ENCODE measurements at regions not wholly inside any gene's neighbourhood (a gene's known extent, or its start where the extent isn't known, plus 50 kb on each side); places are given as distances from the start of the nearest gene placed in this dataset.
"Not testable (repeated sequence)": the region's sequence is repeated elsewhere in the genome, so short reads cannot be mapped to it uniquely, and the experiment has no call there.

- no peak for DNase-seq (ENCODE audit: low spot score)
Measured at GRCh38 chr6:141394125-141394536, 738.6 kb upstream of the GJE1 start.

GRCh38 chr6:141393405-141394124 lies 739.2 kb upstream of the GJE1 start:
- DNase-seq (ENCODE audit: low spot score): no peak

- not testable (repeated sequence) for DNase-seq (ENCODE audit: low spot score)
Measured at GRCh38 chr6:141391135-141391534, 741.6 kb upstream of the GJE1 start.

DNA sequence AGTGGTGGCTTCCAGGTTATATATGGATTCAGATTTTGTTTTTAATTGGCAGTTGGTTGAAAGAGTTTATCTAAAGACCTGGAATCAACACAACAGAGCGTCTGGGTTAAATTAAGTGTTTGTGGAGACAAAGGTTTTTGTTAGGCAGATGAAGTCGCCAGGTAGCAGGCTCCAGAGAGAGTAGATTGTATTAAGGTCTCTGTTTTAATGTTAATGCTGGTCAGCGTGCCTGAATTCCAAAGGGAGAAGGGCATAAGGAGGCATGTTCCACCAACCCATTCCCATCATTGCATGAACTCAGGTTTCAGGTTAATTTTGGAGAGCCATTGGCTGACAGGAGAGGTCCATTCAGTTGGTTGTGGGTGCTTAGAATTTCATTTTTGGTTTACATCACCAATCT lies 744.1 kb upstream of the GJE1 start:
- no peak for DNase-seq (ENCODE audit: low spot score)

DNA sequence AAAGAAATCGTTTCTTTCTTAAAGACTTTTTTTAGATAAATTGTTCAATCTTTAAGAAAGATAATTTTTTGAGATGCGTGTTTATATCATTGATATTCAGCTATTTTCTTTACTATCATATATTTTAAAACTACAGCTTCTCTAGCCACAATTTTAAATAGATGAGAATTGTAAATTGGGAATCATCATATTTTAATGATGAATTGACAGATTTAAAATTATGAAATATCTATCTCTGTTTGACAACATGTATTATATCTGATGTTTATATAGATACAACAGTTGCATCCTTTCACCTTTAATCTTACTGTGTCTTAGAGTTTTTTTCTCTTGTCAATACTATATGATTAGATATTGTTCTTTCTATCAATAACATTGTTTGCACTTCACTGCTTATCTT lies 762.3 kb upstream of the GJE1 start:
- DNase-seq (ENCODE audit: low spot score): no peak

DNA sequence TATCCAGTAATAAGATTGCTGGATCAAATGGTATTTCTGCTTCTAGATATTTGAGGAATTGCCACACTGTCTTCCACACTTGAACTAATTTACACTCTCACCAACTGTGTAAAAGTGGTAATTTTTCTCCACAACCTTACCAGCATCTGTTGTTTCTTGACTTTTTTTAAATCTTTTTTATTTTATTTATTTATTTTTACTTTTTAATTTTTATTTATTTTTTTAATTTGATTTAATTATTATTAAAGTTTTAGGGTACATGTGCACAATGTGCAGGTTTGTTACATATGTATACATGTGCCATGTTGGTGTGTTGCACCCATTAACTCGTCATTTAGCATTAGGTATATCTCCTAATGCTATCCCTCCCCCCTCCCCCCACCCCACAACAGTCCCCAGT lies 765.9 kb upstream of the GJE1 start:
- DNase-seq (ENCODE audit: low spot score): not testable (repeated sequence)

DNA sequence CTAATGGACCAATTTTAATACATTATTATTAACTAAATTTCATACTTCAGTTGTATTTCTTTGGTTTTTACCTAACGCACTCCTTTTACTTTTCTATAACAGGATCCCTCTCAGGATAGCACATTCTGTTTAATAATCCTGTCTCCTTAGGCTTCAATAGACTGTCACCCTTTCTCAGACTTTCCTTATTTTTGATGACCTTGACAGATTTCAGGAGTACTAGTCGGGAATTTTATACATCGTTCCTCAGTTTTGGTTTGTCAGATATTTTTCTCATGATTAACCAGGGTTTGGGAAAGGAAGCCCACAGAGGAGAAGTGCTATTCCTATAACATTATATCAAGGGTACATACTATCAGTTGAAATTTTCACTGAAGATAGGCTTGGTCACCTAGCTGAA lies 768.0 kb upstream of the GJE1 start:
- DNase-seq (ENCODE audit: low spot score): no peak

GRCh38 chr6:141364232-141364631 lies 768.5 kb upstream of the GJE1 start:
- no peak for DNase-seq (ENCODE audit: low spot score)

DNA sequence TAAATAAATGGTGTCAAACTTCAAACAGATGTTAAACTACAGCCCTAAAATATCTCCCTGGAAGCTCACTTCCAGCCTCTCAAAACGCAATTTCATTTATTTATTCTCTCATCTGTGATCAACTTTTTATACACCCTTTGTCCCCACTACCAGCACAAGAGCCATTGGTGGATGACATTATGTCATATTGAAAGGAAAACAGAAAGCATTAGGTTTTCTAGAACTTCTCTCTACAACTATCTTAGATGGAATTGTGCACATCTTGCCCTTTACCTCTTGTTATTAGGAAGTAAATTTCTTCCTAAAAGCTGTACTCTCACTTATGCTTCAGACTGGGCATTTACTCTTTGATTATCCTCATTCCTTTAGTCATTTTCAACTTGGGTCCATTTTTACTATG lies 771.2 kb upstream of the GJE1 start:
- no peak for DNase-seq (ENCODE audit: low spot score)

DNA sequence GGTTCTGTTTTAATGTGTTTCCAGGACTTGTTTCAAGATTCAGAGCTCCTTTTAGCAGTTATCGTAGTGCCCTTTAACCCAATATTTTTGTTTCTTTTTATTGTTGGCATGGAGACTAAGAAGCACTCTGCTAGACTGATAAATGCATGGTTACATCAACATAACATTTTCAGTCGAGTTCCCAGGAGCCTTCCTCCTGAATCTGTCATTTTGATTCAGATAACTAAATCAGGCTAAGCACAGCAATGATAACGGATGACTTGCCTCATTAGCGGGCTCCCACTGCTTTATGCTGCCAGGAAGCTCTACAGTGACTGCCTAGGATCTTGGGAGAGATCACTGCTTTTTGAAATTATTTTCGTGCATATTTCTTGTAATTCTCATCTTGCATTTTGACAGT lies 772.8 kb upstream of the GJE1 start:
- no peak for DNase-seq (ENCODE audit: low spot score)

DNA sequence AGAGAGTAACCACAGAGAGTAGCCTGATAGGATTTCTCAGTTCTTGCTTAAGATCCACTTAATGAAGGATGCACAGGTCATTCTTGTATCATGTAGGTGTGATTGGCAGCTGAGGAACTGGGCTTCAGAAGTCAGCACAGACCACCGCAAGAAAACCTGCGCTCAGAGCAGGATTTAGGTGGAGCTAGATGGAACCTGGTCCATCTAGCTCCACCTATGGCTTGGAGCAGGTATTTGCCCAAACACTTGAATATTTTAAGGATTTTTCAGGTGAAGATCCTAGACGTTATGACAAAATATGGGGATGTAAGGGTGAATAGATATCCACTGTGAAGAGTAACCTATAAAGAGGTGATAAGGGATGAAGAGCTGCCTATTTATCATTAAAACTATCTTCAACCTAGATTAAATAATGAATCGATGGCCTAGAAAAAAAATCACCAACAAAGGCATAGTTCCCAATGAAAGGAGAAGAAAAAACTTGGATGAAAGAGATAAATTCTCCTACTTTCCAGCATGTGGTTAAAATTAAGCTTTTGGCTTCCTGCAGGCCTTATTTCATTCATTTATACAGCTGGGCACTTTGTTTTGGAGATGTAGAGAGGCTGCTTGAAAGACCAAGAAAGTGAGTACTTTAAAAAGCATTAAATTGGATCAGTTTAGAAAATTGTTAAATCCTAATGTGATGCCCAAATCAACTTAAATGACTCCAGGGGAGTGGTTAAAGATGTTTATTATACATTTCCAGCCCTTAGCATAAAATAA lies 778.4 kb upstream of the GJE1 start:
- DNase-seq (ENCODE audit: low spot score): no peak

DNA sequence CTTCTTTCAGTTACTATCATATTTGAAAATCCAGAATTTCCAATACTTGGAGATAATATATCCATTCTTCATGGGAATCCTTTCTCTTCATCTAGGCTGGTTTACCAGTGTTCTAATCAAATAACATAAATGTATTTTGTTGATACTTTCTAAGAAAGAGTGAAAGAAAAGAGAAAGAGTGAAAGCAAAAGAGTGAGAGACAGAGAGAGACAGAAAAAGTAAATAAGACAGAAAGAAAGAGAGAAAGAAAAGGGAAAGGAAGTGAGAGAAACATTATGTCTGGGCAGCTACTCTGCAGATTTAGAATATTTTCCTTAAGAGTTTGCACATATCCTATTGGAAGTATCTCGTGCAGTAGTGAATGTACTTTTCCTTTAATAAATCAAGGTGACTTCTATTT lies 781.0 kb upstream of the GJE1 start:
- DNase-seq (ENCODE audit: low spot score): no peak

GRCh38 chr6:141349710-141350109 lies 783.0 kb upstream of the GJE1 start:
- DNase-seq (ENCODE audit: low spot score): no peak

DNA sequence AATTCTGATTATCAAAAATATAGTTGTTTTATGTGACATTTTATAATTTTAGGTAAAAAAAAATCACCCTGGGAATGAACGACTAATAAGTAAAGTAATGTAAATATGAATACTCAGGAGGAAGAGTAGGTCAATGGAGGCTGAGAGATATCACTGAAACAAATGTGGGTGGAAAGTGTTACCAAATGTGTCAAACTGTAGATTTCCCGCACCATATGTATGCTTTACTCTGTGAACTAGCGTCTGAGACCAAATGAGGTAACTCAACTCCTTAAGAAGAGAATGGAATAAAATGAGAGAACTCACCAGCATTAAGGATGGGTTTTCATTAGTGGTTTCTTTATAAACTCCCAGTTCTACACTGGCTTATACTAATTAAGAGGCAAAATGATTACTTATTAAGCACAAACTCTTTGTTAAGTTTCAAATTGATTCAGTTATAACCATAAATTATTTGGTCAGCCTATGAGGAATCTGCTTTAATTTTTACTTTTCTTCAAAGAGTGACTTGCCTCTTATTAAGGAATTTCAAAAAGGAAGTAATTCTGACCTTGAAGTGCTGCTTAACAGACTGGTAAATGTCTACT lies 784.7 kb upstream of the GJE1 start:
- DNase-seq (ENCODE audit: low spot score): no peak

DNA sequence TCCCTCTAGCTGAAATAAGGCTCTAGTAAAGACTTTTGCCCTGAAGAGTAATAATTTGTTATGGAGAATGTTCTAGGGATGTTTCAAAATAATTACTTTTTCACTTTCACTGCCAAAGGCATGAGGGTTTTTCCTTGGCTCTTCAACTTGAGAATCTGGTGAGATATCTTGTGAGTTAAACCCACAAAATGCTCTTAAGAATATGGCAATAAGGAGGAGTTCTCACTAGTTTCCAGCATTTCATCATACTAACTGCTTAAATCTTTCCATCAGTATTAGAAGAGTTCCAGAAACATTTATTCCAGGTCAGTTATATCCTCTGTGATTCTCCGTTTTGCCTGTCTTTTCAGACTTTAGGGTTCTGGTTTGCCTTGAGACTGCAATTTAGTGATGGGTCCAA lies 785.6 kb upstream of the GJE1 start:
- DNase-seq (ENCODE audit: low spot score): no peak

- DNase-seq (ENCODE audit: low spot score): no peak
Measured at GRCh38 chr6:141346535-141346934, 786.2 kb upstream of the GJE1 start.

- no peak for DNase-seq (ENCODE audit: low spot score)
Measured at GRCh38 chr6:141337191-141337590, 795.5 kb upstream of the GJE1 start.

DNA sequence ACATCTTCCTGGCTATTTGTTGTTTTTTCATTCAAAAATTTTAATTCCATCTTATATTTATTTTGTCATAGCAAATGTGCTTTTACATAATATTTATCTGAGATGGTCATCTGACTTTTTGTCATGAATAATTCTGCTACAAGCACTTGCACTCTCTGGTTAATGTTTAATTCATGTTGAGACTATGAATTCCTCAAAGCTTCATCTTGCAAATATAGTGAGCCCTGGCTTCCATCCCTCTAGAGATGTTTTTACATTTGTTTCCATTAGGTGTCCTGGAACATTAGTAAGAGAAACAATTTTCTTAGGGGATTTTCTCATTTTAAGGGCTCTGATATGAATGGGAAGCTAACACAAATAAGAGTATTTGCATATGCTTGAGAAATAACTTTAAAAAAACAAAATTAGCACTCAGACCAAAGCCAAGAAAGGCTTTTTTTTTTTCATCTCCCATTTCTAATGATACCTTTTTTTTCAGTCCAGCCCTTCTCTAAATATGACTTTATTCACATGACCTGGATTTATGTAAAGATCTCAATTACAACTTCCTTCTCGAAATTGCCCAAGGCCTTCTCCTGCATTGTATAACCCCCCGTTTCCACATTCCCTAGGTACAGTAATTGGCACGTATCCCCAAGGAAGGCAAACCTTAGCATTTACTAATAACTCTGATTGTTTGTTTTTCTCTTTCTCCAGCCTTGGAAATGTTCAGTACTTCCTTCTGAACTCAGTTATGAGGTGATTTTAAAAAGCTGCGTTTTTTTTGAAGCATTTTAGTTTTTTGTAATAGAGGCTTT lies 797.0 kb upstream of the GJE1 start:
- DNase-seq (ENCODE audit: low spot score): no peak

- no peak for DNase-seq (ENCODE audit: low spot score)
Measured at GRCh38 chr6:141326925-141327324, 805.8 kb upstream of the GJE1 start.

DNA sequence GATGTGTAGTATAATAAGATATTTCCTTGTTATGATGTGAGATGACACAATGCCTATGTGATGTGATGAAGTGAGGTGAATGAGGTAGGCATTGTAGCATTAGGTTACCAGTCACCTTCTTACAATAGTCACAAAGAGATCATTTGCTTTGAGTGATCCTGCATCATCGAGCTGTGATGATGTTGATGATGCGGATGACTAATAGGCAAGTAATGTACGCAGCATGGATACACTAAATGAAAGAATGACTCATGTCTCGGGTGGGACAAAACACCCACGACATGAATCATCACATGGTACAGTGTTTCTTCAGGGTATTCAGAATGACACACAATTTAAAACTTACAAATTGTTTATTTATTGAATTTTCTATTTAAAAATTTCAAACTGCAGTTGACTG lies 806.3 kb upstream of the GJE1 start:
- DNase-seq (ENCODE audit: low spot score): no peak

DNA sequence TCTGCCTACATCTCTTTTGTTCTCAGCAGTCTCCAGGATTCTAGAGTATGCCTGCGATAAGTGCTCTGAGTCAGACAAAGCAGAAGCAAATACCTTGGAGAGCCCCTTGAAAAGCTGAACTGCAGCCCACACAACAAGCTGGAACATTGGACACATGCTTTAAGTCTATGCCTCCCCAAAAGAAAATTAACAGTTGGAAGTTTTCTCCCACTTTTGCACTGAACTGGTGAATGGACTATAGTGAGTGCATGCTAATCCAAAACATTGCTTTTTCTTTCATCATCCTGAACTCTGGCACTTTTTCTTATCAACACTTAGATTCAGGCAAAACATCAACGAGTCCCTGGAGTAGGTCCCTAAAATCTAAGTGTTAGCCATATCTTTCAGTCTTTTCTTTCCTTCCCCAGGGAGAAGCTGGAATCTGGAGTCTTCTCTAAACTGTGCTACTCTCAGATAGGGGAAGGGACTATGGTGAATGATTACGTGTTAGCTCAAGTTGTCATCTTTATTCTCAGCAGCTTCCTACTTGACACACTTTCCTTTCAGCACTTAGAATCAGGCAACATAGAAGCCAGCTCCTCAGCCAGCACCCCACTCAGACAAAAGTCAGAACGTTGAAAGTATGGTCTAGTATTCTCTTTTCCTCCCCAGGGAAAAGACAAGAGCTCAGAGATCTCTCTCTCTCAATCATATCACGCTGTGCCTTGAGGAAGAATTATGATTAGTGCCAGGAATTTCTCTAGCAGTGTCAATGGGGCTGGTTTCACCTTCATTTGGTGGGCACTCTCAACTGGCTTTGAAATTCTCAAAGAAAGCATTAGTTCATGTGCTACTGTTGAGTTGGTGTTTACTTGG lies 811.0 kb upstream of the GJE1 start:
- no peak for DNase-seq (ENCODE audit: low spot score)

GRCh38 chr6:141316236-141316635 lies 816.5 kb upstream of the GJE1 start:
- DNase-seq (ENCODE audit: low spot score): no peak

Measured in D341Med (cell line).